ENCODE measurements at regions not wholly inside any gene's neighbourhood (a gene's known extent, or its start where the extent isn't known, plus 50 kb on each side); places are given as distances from the start of the nearest gene placed in this dataset.
"Not testable (repeated sequence)": the region's sequence is repeated elsewhere in the genome, so short reads cannot be mapped to it uniquely, and the experiment has no call there.

DNA sequence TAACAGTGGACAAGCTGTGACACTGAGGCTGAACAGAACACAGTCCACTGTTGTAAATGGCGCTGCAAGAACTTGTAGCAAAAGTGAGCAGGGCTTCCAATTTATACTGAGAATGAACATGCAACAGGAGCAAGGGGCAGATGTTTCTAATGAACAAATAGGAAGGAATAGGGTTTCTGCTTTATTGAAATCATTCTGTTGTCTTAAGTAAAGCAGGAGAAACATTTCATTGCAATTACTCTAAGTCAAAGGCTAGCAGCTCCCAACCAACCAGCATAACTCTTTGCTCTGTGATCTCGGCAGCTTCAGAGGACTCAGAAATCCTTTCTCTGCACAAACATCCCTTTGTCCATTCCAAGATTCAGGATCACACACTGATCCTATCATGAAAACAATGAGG lies 236.2 kb upstream of the PRSS58 start:
- H3K27ac ChIP-seq = no peak overlapping the region
- TF ChIP-seq ZFX (IDR thresholded peaks at IDR 0.05) = no peak
- TF ChIP-seq, protein P1, sequence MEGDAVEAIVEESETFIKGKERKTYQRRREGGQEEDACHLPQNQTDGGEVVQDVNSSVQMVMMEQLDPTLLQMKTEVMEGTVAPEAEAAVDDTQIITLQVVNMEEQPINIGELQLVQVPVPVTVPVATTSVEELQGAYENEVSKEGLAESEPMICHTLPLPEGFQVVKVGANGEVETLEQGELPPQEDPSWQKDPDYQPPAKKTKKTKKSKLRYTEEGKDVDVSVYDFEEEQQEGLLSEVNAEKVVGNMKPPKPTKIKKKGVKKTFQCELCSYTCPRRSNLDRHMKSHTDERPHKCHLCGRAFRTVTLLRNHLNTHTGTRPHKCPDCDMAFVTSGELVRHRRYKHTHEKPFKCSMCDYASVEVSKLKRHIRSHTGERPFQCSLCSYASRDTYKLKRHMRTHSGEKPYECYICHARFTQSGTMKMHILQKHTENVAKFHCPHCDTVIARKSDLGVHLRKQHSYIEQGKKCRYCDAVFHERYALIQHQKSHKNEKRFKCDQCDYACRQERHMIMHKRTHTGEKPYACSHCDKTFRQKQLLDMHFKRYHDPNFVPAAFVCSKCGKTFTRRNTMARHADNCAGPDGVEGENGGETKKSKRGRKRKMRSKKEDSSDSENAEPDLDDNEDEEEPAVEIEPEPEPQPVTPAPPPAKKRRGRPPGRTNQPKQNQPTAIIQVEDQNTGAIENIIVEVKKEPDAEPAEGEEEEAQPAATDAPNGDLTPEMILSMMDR (conservative IDR thresholded peaks at IDR 0.05) = no peak

DNA sequence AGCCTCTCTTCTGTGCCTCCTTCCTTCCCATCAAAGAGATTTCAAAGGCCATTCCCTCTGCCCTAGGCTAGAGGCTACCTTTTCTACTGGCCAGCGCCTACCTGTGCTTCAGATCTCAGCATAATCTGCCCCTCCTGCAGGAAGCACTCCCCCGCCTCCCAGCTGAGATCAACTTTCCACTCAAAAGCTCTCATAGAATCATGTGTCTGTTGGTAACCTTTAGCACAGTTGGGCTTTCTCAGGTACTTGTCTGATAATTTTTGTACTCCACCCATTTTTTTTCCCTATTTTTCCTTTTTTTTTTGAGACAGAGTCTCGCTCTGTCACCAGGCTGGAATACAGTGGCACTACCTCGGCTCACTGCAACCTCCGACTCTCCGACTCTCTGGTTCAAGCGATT lies 231.0 kb upstream of the PRSS58 start:
- TF ChIP-seq, protein P1 (conservative IDR thresholded peaks at IDR 0.05) = no peak
- TF ChIP-seq ZFX (IDR thresholded peaks at IDR 0.05) = no peak
- H3K27ac ChIP-seq = no peak overlapping the region

DNA sequence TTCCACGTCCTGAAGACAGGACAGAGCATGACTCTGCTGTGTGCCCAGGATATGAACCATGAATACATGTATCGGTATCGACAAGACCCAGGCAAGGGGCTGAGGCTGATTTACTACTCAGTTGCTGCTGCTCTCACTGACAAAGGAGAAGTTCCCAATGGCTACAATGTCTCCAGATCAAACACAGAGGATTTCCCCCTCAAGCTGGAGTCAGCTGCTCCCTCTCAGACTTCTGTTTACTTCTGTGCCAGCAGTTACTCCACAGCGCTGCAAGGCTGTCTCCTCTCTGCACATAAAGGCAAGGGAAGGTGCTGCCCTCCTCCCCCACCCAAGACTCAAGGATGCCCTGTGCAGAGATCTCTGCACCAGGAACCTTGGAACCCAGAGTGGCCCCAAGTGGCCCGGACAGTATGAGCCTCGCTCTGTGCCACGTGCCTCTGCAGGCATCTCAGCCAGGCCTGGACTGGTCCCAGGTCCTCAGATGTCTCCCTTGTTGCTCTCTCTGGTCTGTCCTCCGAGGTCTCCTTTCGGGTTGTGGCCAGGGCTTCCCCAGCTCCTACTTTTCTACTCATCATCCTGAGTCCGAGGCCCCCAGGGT lies 230.3 kb upstream of the PRSS58 start:
- no peak for TF ChIP-seq ZFX (IDR thresholded peaks at IDR 0.05)
- TF ChIP-seq, protein P1 (conservative IDR thresholded peaks at IDR 0.05) = no peak
- no peak overlapping the region for H3K27ac ChIP-seq

DNA sequence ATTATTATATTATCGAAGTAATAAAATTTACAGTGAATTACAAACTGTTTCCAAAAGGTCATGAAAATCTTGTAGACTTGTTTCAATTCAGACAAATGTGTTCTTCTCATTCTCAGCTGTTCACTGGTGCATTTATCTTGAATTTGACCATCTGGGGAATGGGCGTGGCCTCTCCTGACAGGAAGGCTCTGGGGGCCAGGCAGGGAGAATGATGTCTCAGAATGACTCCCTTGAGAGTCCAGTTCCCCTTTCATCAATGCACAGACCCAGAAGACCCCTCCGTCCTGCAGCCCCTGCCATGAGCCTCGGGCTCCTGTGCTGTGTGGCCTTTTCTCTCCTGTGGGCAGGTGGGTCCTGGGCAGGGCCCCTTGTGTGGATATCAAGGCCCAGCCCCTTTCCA lies 229.7 kb upstream of the PRSS58 start:
- not testable (repeated sequence) for H3K27ac ChIP-seq

DNA sequence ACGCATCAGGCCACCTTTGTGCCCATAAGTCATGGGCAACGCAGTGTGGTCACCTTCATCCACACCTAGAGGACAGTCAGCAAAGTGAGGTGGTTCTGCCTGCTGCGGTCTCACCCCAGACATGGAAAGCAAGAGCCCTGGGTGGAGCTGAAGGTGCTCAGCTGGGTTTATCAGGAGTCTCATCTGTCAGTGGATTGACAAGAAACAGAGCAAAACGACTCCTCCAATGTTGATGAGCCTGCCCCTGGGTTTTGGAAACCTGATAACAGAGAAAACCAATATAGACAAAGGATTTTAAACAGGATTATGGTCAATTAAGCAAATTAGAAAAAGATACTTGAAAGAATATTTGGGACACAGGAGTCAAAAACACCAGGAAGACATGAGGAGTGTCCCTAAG lies 229.3 kb upstream of the PRSS58 start:
- TF ChIP-seq ZFX (IDR thresholded peaks at IDR 0.05) = no peak
- TF ChIP-seq, protein P1 (conservative IDR thresholded peaks at IDR 0.05) = no peak
- no peak overlapping the region for H3K27ac ChIP-seq

DNA sequence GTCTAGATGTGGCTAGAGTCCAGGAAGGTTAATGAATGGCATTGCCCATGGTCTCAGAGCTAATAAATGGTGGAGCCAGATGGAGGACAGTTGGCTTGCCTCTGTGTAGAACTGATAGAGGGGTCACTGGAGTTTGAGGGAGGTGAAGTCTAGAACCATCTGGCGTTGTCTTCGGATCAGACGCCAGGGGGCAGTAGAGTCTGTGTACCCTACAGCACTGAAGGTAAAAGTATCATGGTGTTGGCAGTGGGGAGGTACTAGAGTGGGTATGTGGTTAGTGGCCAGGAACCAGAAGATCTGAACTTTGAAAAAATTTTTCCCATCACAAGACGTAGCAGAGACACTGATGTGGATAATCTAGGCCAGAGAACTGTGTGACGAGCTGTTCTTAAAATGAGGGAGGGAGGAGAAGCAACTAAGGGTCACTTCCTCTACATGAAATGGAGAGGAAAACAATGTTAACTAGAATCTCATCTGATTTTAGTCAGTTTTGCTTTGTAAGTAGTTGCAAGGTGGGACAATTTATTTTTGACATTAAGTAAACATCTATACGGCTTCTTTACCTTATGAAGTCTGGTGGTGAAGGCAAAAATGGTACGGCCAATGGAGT lies 227.9 kb upstream of the PRSS58 start:
- TF ChIP-seq, protein P1 (conservative IDR thresholded peaks at IDR 0.05) = peak; percentile 82
- TF ChIP-seq ZFX (IDR thresholded peaks at IDR 0.05) = no peak
- H3K27ac ChIP-seq = no peak overlapping the region

DNA sequence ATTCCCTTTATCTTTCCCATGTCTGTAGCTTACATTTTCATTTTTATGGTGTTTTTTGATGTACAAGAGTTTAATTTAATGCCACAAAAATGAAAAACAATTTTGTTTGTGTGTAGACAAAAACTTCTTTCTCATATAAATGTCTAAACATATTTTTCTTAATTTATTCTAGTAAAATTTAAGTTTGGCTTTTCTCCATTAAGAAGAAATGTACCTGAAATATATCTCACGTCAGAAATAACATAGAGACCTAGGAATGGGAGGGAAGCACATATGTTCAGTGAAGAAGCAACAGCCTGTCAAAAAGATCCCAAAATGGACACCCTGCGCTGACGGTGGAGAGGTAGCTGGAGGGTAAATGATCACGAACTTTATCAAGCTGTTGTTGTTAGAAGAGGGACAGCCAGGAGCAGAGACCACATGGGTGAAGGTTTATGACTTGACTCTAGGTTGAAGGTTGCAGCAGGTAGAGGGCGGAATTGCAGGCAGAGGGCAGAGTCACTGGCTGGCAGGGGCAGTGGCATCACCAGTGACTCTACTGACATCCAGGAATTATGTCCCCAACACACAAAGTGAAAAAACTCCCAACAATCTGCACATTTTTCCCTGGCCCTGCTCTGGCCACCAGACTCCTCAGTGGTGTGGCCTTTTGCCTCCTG lies 225.9 kb upstream of the PRSS58 start:
- H3K27ac ChIP-seq = no peak overlapping the region
- no peak for TF ChIP-seq ZFX (IDR thresholded peaks at IDR 0.05)
- TF ChIP-seq, protein P1 (conservative IDR thresholded peaks at IDR 0.05) = peak; percentile 69
